H9 (cell line): ENCODE measurements at regions not wholly inside any gene's neighbourhood (a gene's known extent, or its start where the extent isn't known, plus 50 kb on each side); places are given as distances from the start of the nearest gene placed in this dataset.

Experiments used
- DNase-seq: peaks from one replicate; pipeline ENCODE4 v3.0.0-alpha.2; 2017
- H2AFZ ChIP-seq: one replicate; pipeline ENCODE4 v1.6.1; 2013; ENCODE audit warnings: mild to moderate bottlenecking, low read length, control low read depth, moderate library complexity
- H2AK5ac ChIP-seq: 2 replicates; pipeline ENCODE4 v1.6.1; 2013; ENCODE audit warnings: low read length, control low read depth, mixed read lengths; ENCODE audit not compliant: insufficient read length
- H2BK120ac ChIP-seq: one replicate; pipeline ENCODE4 v1.6.1; 2013; ENCODE audit warnings: low read depth, mild to moderate bottlenecking, low read length, control low read depth, inconsistent platforms; ENCODE audit not compliant: poor library complexity, severe bottlenecking
- H2BK12ac ChIP-seq: 2 replicates; pipeline ENCODE4 v1.6.1; 2013; ENCODE audit warnings: low read length, control low read depth, mixed read lengths, low read depth; ENCODE audit not compliant: insufficient read length
- H2BK15ac ChIP-seq: 2 replicates; pipeline ENCODE4 v1.6.1; 2013; ENCODE audit warnings: low read depth, low read length, control low read depth
- H2BK20ac ChIP-seq: one replicate; pipeline ENCODE4 v1.6.1; 2013; ENCODE audit warnings: low read depth, mild to moderate bottlenecking, low read length, control low read depth, inconsistent platforms; ENCODE audit not compliant: poor library complexity, severe bottlenecking
- H2BK5ac ChIP-seq: 2 replicates; pipeline ENCODE4 v1.6.1; 2013; ENCODE audit warnings: low read length, control low read depth, mixed read lengths; ENCODE audit not compliant: insufficient read length
- H3K14ac ChIP-seq: 2 replicates; pipeline ENCODE4 v1.6.1; 2013; ENCODE audit warnings: low read length, control low read depth; ENCODE audit not compliant: insufficient read depth
- H3K18ac ChIP-seq: 2 replicates; pipeline ENCODE4 v1.6.1; 2013; ENCODE audit warnings: low read depth, mild to moderate bottlenecking, mixed read lengths, low read length, control low read depth; ENCODE audit not compliant: insufficient read length
- H3K23ac ChIP-seq: 2 replicates; pipeline ENCODE4 v1.6.1; 2013; ENCODE audit warnings: low read length, control low read depth, mixed read lengths, low read depth; ENCODE audit not compliant: insufficient read length
- H3K23me2 ChIP-seq: 2 replicates; pipeline ENCODE4 v1.6.1; 2013; ENCODE audit warnings: low read depth, mild to moderate bottlenecking, mixed read lengths, low read length, control low read depth; ENCODE audit not compliant: insufficient read length, poor library complexity, severe bottlenecking
- H3K27ac ChIP-seq: 2 replicates; pipeline ENCODE4 v1.5.1; 2013; ENCODE audit warnings: low read length, control low read depth, mixed read lengths, low read depth; ENCODE audit not compliant: insufficient read length
- H3K27me3 ChIP-seq: 2 replicates; pipeline ENCODE4 v1.6.1; 2013; ENCODE audit warnings: low read length, control low read depth, inconsistent platforms; ENCODE audit not compliant: insufficient read depth
- H3K4ac ChIP-seq: 2 replicates; pipeline ENCODE4 v1.6.1; 2013; ENCODE audit warnings: low read depth, mild to moderate bottlenecking, control low read depth, inconsistent platforms, low read length, moderate library complexity
- H3K4me1 ChIP-seq: 2 replicates; pipeline ENCODE4 v1.6.1; 2013; ENCODE audit warnings: low read length, control low read depth, inconsistent platforms; ENCODE audit not compliant: insufficient read depth
- H3K4me2 ChIP-seq: 2 replicates; pipeline ENCODE4 v1.6.1; 2013; ENCODE audit warnings: low read length, control low read depth, mixed read lengths; ENCODE audit not compliant: insufficient read length, insufficient read depth
- H3K56ac ChIP-seq: 2 replicates; pipeline ENCODE4 v1.6.1; 2013; ENCODE audit warnings: low read depth, mild to moderate bottlenecking, mixed read lengths, low read length, control low read depth; ENCODE audit not compliant: insufficient read length
- H3K79me1 ChIP-seq: 2 replicates; pipeline ENCODE4 v1.6.1; 2013; ENCODE audit warnings: low read depth, mild to moderate bottlenecking, moderate library complexity, low read length, control low read depth, inconsistent platforms; ENCODE audit not compliant: insufficient read depth, poor library complexity, severe bottlenecking
- H3K79me2 ChIP-seq: 2 replicates; pipeline ENCODE4 v1.6.1; 2013; ENCODE audit warnings: low read length, control low read depth, inconsistent platforms; ENCODE audit not compliant: insufficient read depth
- H3K9ac ChIP-seq: 2 replicates; pipeline ENCODE4 v1.6.1; 2013; ENCODE audit warnings: low read length, control low read depth, mixed read lengths; ENCODE audit not compliant: insufficient read length; ENCODE audit errors: extremely low read depth
- H3K9me3 ChIP-seq: one replicate; pipeline ENCODE4 v1.6.1; 2013; ENCODE audit warnings: low read depth, low read length, inconsistent platforms; ENCODE audit not compliant: control insufficient read depth
- H3T11ph ChIP-seq: one replicate; pipeline ENCODE4 v1.6.1; 2013; ENCODE audit warnings: mild to moderate bottlenecking, low read length, control low read depth, inconsistent platforms
- H4K20me1 ChIP-seq: one replicate; pipeline ENCODE4 v1.6.1; 2013; ENCODE audit not compliant: control insufficient read depth, insufficient read length, insufficient read depth
- H4K5ac ChIP-seq: 2 replicates; pipeline ENCODE4 v1.6.1; 2013; ENCODE audit warnings: low read depth, mild to moderate bottlenecking, mixed read lengths, low read length, control low read depth; ENCODE audit not compliant: insufficient read length
- H4K8ac ChIP-seq: replicated peaks from 2 replicates; pipeline ENCODE4 v1.6.1; 2013; ENCODE audit warnings: low read length, control low read depth, mixed read lengths, low read depth; ENCODE audit not compliant: insufficient read length
- H4K91ac ChIP-seq: 2 replicates; pipeline ENCODE4 v1.6.1; 2013; ENCODE audit warnings: low read depth, mild to moderate bottlenecking, moderate library complexity, mixed read lengths, low read length, control low read depth; ENCODE audit not compliant: insufficient read length
- H3K27ac Mint-ChIP-seq, 3 experiments: 2 replicates in 2 of 3; 3 replicates in 1 of 3; pipeline ENCODE4 v1.8.0; 2020 to 2021; ENCODE audit warnings: mixed read lengths in 3 of 3, mild to moderate bottlenecking in 1 of 3, moderate library complexity in 1 of 3
- H3K27me3 Mint-ChIP-seq: 2 replicates; pipeline ENCODE4 v1.8.0; 2021; ENCODE audit warnings: low read depth, mild to moderate bottlenecking, moderate library complexity, mixed read lengths
- H3K36me3 Mint-ChIP-seq, 3 experiments: 2 replicates in 2 of 3; 3 replicates in 1 of 3; pipeline ENCODE4 v1.8.0; 2020 to 2021; ENCODE audit warnings: low read depth in 3 of 3, mixed read lengths in 3 of 3; ENCODE audit not compliant: insufficient read depth in 1 of 3
- H3K4me1 Mint-ChIP-seq, 2 experiments: 2 replicates each; pipeline ENCODE4 v1.8.0; 2020; ENCODE audit warnings: mixed read lengths in 2 of 2
- H3K4me3 Mint-ChIP-seq, 2 experiments: 2 replicates in 1 of 2; 3 replicates in 1 of 2; pipeline ENCODE4 v1.8.0; 2020 to 2021; ENCODE audit warnings: mild to moderate bottlenecking in 2 of 2, mixed read lengths in 2 of 2, moderate library complexity in 1 of 2
- H3K9me3 Mint-ChIP-seq, 2 experiments: 2 replicates in 1 of 2; 3 replicates in 1 of 2; pipeline ENCODE4 v1.8.0; 2020; ENCODE audit warnings: mild to moderate bottlenecking in 2 of 2, mixed read lengths in 2 of 2, moderate library complexity in 1 of 2
- WGBS: extraction: QIAGEN DNeasy Blood & Tissue Kit; methylation state at CpG from one replicate; pipeline ENCODE4 v1.1.7; 2013; ENCODE audit warnings: missing lambda C conversion rate, low lambda C conversion rate, mixed read lengths; ENCODE audit not compliant: insufficient read length; ENCODE audit errors: extremely low coverage; 5-methylcytosine and 5-hydroxymethylcytosine counted together
- TF ChIP-seq, protein P1 (sequence below): fragments of 200-600 bp; sonication (generic); conservative IDR thresholded peaks from 3 replicates; pipeline ENCODE4 v1.8.0; 2021; ENCODE audit warnings: antibody characterized with exemption, mild to moderate bottlenecking

DNA sequence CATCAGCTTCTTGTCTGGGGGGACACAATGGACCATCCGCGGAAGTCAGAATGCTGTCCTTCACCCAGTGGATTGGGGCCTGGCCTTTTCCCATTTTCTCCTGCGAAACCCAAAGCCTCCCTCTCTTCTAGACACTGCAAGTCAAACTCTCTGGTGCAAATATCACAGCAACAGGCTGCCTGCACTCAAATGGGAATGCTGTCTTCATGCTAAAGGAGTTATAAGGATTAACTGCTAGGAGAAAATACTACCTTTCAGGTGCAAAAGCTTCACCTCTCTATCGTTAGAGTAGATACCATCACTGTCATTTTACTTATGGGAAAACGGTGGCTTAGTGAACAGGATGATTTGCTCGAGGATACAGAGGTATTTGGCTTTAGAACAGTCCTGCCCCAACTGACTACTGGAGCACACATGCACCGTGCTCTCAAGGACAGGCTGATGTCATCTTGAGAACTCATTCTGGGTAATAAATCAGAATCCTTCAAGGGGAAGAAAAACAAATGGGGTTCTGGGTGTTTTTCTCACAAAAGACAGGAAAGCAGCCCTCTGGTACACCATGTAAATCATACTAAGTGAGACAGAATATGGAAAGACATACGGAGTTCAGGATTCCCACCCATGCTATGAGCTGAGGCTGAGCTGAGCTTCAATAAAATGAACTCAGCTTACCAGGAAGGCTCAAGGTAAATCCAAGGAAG, 100.9 kb downstream of the SAMD9 start:
- no peak overlapping the region for H4K5ac ChIP-seq
- no peak overlapping the region for H2BK120ac ChIP-seq
- no peak overlapping the region; the same call in 1 of the 2 replicates for H3K14ac ChIP-seq
- no peak overlapping the region for H3K18ac ChIP-seq
- H2BK15ac ChIP-seq: no peak overlapping the region
- H3K9me3 Mint-ChIP-seq: no peaks in the 10 kb centered on the region
- H2AK5ac ChIP-seq: no peak overlapping the region
- H3K36me3 Mint-ChIP-seq: no peaks in the 10 kb centered on the region
- no peak overlapping the region for H3K56ac ChIP-seq
- no peaks in the 10 kb centered on the region for H3K23me2 ChIP-seq
- H4K91ac ChIP-seq: no peak overlapping the region
- no peaks in the 10 kb centered on the region for H3K27me3 ChIP-seq
- H3K4me3 Mint-ChIP-seq: no peak overlapping the region
- H3K4me2 ChIP-seq: no peak overlapping the region
- no CpG with 5 or more reads among the region's 8 CpGs for WGBS
- peaks cover 2% of the 10 kb centered on the region; the same call in 1 of the 2 replicates for H3K27me3 Mint-ChIP-seq
- H4K8ac ChIP-seq: no peak overlapping the region
- no peaks in the 10 kb centered on the region for H3K4me1 ChIP-seq
- H2BK20ac ChIP-seq: no peak overlapping the region
- H3K4ac ChIP-seq: no peak overlapping the region
- H2AFZ ChIP-seq: no peak overlapping the region
- DNase-seq: no peak
- H3K4me1 Mint-ChIP-seq: peaks cover 16 to 17% of the 10 kb centered on the region in 2 experiments; a peak in 3 of 4 replicates
- H3K79me2 ChIP-seq: no peaks in the 10 kb centered on the region
- H3T11ph ChIP-seq: no peak overlapping the region
- H3K27ac ChIP-seq: no peak overlapping the region
- TF ChIP-seq, protein P1, sequence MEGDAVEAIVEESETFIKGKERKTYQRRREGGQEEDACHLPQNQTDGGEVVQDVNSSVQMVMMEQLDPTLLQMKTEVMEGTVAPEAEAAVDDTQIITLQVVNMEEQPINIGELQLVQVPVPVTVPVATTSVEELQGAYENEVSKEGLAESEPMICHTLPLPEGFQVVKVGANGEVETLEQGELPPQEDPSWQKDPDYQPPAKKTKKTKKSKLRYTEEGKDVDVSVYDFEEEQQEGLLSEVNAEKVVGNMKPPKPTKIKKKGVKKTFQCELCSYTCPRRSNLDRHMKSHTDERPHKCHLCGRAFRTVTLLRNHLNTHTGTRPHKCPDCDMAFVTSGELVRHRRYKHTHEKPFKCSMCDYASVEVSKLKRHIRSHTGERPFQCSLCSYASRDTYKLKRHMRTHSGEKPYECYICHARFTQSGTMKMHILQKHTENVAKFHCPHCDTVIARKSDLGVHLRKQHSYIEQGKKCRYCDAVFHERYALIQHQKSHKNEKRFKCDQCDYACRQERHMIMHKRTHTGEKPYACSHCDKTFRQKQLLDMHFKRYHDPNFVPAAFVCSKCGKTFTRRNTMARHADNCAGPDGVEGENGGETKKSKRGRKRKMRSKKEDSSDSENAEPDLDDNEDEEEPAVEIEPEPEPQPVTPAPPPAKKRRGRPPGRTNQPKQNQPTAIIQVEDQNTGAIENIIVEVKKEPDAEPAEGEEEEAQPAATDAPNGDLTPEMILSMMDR: no peak
- H3K9ac ChIP-seq: no peak overlapping the region
- H2BK5ac ChIP-seq: no peak overlapping the region
- H4K20me1 ChIP-seq: no peaks in the 10 kb centered on the region
- no peak overlapping the region for H2BK12ac ChIP-seq
- H3K9me3 ChIP-seq: no peaks in the 10 kb centered on the region
- no peak overlapping the region for H3K23ac ChIP-seq
- no peak overlapping the region for H3K27ac Mint-ChIP-seq
- H3K79me1 ChIP-seq: no peaks in the 10 kb centered on the region
